AG04449 (cell line): ENCODE measurements at regions not wholly inside any gene's neighbourhood (a gene's known extent, or its start where the extent isn't known, plus 50 kb on each side); places are given as distances from the start of the nearest gene placed in this dataset.

ENCODE experiments used
- CTCF ChIA-PET: fragments of 350-600 bp; formaldehyde crosslinking; extraction: SDS; loops from one replicate; lab custom pipeline; 2021; ENCODE audit warnings: antibody characterized with exemption; lab: Yijun Ruan, JAX
- POLR2A ChIA-PET: fragments of 400-600, 350-600 bp; formaldehyde crosslinking; extraction: SDS; loops from one replicate; lab custom pipeline; 2020; ENCODE audit warnings: antibody characterized with exemption, inconsistent platforms; lab: Yijun Ruan, JAX
- DNase-seq: peaks from one replicate; pipeline ENCODE4 v3.0.0-alpha.2; 2010; ENCODE audit warnings: low read depth, low spot score
- H3K4me3 ChIP-seq: 2 replicates; pipeline ENCODE4 v1.5.1; 2011; ENCODE audit warnings: low read depth, mild to moderate bottlenecking, control low read depth, low read length
- CTCF ChIP-seq: IDR thresholded peaks from one replicate; pipeline ENCODE4 v1.5.1; 2011; ENCODE audit warnings: mild to moderate bottlenecking, moderate library complexity, low read length, control low read depth, inconsistent platforms; ENCODE audit not compliant: insufficient read depth; ENCODE audit errors: missing control alignments

- no peak for DNase-seq
- CTCF ChIA-PET = interaction anchor here (0.9 to 2.1 kb wide), 4 partner anchors 8 to 88 kb away, joined by 3 to 7 read pairs (median 4); no protein-coding TSS in a partner anchor
Measured at GRCh38 chr2:151150331-151151320, 111.0 kb downstream of the RBM43 start.

GRCh38 chr2:151138507-151138906, 123.2 kb downstream of the RBM43 start:
- CTCF ChIA-PET = no interaction called here
- no peak overlapping the region for H3K4me3 ChIP-seq
- no peak for TF ChIP-seq CTCF
- DNase-seq = peak; percentile 77
- POLR2A ChIA-PET = no interaction called here

More at GRCh38 chr2:151150331-151151320, 111.0 kb downstream of the RBM43 start:
- POLR2A ChIA-PET = no interaction called here
- no peak for TF ChIP-seq CTCF
- H3K4me3 ChIP-seq = no peak overlapping the region

- no peak overlapping the region for H3K4me3 ChIP-seq
- ChIA-PET POLR2A (no interaction called here), CTCF (interaction anchor here (1.0 to 1.2 kb wide), 2 partner anchors 9 to 233 kb away, joined by 3 read pairs; no protein-coding TSS in a partner anchor)
- no peak for TF ChIP-seq CTCF
- no peak for DNase-seq
Measured at GRCh38 chr2:151137526-151137925, 124.1 kb downstream of the RBM43 start.

GRCh38 chr2:151120011-151120410, 141.7 kb downstream of the RBM43 start:
- DNase-seq = no peak
- H3K4me3 ChIP-seq = no peak overlapping the region
- ChIA-PET CTCF (no interaction called here), POLR2A (no interaction called here)
- no peak for TF ChIP-seq CTCF

- CTCF ChIA-PET = no interaction called here
- POLR2A ChIA-PET = no interaction called here
- DNase-seq = no peak
- TF ChIP-seq CTCF = no peak
- no peak overlapping the region for H3K4me3 ChIP-seq
Measured at GRCh38 chr2:151119374-151119773, 142.3 kb downstream of the RBM43 start.

- DNase-seq = no peak
- TF ChIP-seq CTCF = no peak
- H3K4me3 ChIP-seq = no peak overlapping the region
- CTCF ChIA-PET = no interaction called here
- POLR2A ChIA-PET = no interaction called here
Measured at GRCh38 chr2:151118269-151118668, 143.4 kb downstream of the RBM43 start.
